Vagina (tissue), 2 donors: ENCODE measurements at regions not wholly inside any gene's neighbourhood (a gene's known extent, or its start where the extent isn't known, plus 50 kb on each side); places are given as distances from the start of the nearest gene placed in this dataset.

Experiments used
- CTCF ChIP-seq, 3 experiments: fragments of 450-650 bp in 2 of 3; fragments of 200-600 bp in 1 of 3; sonication (generic) in 1 of 3; IDR thresholded peaks; one replicate each; pipeline ENCODE4 v1.5.1; 2017 to 2019; ENCODE audit warnings: antibody characterized with exemption in 3 of 3, mild to moderate bottlenecking in 2 of 3, moderate library complexity in 2 of 3
- POLR2A ChIP-seq, 2 donors: fragments of 450-650 bp; IDR thresholded peaks; one replicate each; pipeline ENCODE4 v1.6.1; 2017; ENCODE audit warnings: antibody characterized with exemption in 2 of 2, mild to moderate bottlenecking in 2 of 2, moderate library complexity in 2 of 2
- POLR2AphosphoS5 ChIP-seq, 2 donors: sonication (generic); formaldehyde crosslinking; IDR thresholded peaks; one replicate each; pipeline ENCODE4 v1.9.0; 2017; ENCODE audit warnings: antibody characterized with exemption in 2 of 2, mild to moderate bottlenecking in 2 of 2, low read depth in 1 of 2; ENCODE audit not compliant: insufficient read depth in 1 of 2

- TF ChIP-seq POLR2AphosphoS5 (IDR thresholded peaks at IDR 0.05; ENCODE audit: insufficient read depth in 1 of 2, low read depth in 1 of 2) (no peak), CTCF (IDR thresholded peaks at IDR 0.05) (no peak), POLR2A (IDR thresholded peaks at IDR 0.05) (no peak)
These were observed 100.9 kb upstream of the WDFY3 start for GRCh38 chr4:85067342-85067741.
